ENCODE measurements at regions not wholly inside any gene's neighbourhood (a gene's known extent, or its start where the extent isn't known, plus 50 kb on each side); places are given as distances from the start of the nearest gene placed in this dataset.

DNA sequence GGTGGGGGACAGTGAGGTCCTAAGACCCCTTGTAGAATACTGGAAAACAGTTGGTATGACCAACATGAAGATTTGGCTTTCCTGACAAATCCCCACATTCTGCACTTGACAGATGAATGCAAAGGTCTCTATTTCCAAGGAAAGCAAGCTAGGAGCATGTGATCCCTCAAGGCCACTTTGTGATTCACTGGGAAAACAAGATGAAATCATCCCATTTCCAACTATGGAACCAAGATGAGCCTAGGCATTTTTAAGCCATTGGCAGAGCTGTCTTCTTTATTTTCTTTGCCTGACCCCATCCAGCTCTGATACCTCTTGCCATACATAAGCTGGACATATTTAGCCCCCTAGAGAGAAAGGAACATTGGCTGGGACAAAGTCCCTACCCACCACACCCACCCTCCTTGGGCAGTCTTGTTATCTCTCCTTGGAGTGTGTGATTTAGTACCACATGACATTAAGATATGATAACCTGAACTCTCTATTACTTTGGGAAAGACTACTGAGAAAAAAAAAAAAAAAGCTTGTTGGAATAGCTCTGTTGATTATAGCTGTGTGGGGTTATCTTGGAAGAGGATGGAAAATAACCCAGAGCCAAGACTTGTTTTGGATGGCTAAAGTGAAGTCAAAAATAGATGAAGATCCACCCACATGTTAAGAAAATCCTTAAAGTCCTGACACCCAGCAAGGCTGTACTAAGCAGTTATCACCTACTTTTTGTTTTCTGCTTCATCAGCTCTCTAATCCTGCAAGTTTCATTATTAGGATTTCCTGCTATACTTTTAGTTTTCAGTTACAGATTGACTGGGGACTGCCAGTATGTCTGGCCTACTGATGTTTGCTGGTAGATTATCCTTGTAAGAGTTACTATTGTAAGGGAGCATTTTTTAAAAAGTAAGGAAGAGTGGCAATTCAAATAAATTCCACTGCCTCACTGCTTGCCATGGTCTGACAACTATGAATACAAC lies 90.1 kb upstream of the PREP start:
- intact Hi-C loops (cut with DNase I), result no loop called here
- DNase-seq (ENCODE audit: low spot score) (no peak), ATAC-seq (peak; percentile 76)

- ATAC-seq (no peak), DNase-seq (ENCODE audit: low spot score) (no peak)
- intact Hi-C loops (cut with DNase I), result no loop called here
Observed at GRCh38 chr6:105489216-105489530, 86.3 kb upstream of the PREP start.

- DNase-seq (ENCODE audit: low spot score) (no peak), ATAC-seq (peak; percentile 18)
- intact Hi-C loops (cut with DNase I), result no loop called here
Observed at GRCh38 chr6:105488516-105489215, 85.8 kb upstream of the PREP start.

DNA sequence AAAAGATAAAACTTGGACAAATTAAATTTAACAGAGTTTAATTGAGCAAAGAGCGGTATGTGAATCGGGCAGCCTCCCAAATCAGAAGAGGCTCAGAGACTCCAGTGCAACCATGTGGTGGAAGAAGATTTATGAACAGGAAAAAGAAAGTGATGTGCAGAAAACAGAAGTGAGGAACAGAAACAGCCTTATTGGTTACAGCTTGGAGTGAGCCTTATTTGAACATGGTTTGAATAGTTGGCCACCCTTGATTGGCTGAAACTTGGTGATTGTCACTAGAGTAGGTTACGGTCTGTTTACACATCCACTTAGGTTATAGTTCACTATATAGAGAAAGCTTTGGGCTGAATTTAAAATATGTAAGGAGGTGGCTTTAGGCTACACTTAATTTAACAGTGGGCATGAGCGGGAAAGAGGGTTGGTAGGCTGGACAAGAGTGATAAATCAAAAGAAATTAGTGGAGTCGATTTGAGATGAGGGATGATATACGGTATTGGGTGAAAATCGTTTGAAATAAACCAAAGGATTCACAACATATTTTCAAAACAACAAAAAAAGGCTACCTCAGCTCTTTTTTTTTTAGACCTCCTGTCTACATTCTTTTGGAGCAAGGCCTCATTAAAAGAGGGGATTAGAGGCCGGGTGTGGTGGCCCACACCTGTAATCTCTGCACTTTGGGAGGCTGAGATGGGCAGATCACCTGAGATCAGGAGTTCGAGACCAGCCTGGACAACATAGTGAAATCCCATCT lies 84.3 kb upstream of the PREP start:
- DNase-seq (ENCODE audit: low spot score) (no peak), ATAC-seq (no peak)
- intact Hi-C loops (cut with DNase I), result no loop called here

DNA sequence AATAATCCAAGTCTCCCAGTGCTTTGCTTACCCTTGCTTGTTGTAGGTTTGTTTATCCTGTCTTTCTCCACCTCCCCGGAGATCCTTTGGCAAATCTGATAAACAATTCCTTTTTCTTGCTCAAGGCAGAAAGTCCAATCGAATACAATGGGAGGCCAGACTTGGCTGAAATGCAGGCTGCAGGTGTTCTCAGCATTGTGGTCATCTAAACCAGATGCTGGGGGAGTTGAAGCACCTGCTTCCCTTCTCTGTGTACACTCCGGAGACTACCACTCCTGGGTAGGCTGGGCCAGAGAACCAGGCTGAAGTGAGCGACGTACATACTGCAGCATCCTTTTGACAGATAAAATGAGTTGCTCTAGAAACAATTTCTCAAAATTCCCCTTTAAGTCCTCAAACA lies 82.6 kb upstream of the PREP start:
- intact Hi-C loops (cut with DNase I), result no loop called here

DNA sequence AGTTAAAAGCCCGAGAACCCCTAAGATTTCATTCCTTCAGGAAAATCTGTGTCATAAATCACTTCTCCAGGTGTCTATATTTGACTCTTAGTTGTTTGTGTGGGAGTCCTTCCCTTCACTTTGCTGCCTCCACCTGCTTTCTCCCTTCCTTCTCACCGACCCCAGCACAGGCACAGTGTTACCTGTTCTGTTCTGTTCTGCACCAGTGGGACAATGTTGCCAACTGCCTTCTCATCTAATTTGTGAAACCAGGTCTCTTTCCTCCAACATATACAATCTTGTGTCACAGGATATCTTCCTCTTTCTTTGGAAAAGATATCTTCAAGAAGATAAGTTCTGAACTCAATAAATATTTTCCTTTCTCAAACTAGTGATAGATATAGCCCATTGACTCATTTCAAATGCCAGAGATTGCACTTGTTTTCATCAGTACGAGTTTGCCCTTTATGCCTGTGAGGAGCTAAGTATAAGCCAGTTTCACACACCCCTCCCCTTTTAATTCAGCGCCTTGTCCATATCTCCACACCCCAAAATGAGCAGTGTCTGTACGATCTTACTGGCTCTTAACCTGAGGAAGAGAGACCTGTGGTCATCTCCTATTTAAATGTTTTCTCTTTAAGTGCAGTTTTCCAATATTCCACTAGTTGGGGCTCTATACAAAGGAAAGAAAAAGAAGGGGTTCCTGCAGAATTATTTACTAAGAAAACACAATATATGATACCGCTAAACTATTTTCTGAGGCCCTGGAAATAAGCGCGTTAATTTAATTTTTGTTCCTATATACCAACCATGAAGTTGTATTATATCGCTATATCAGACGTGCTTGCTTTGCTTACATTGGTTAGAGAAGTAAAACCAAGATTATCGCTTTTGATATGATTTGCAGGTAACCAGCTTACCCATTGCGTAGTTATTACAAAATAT lies 81.6 kb upstream of the PREP start:
- ATAC-seq (peak; percentile 65), DNase-seq (ENCODE audit: low spot score) (no peak)
- intact Hi-C loops (cut with DNase I), result no loop called here

More for the DNA sequence above, 82.6 kb upstream of the PREP start:
- ATAC-seq (no peak), DNase-seq (ENCODE audit: low spot score) (no peak)

- DNase-seq (ENCODE audit: low spot score) (no peak), ATAC-seq (no peak)
- intact Hi-C loops (cut with DNase I), result no loop called here
Observed at GRCh38 chr6:105483492-105483891, 80.6 kb upstream of the PREP start.

DNA sequence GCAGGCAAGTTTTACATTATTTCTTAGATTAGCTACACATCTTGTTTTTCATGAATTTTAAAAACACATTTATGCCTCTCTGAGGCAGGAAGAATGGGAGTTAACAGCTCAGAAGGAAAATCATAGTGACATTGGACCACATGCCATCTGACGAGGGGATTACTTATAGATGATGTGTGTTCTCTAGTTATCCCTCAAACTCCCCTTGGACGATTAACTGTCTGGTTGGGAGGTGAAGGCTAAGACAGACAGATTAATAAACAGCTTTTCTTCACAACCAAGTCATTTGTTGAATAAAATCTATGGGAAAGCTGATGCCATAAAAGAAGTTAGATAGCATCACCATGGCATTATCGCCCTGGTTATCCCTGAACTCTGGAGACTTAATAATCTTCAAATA lies 80.0 kb upstream of the PREP start:
- ATAC-seq (no peak), DNase-seq (ENCODE audit: low spot score) (no peak)
- intact Hi-C loops (cut with DNase I), result no loop called here

DNA sequence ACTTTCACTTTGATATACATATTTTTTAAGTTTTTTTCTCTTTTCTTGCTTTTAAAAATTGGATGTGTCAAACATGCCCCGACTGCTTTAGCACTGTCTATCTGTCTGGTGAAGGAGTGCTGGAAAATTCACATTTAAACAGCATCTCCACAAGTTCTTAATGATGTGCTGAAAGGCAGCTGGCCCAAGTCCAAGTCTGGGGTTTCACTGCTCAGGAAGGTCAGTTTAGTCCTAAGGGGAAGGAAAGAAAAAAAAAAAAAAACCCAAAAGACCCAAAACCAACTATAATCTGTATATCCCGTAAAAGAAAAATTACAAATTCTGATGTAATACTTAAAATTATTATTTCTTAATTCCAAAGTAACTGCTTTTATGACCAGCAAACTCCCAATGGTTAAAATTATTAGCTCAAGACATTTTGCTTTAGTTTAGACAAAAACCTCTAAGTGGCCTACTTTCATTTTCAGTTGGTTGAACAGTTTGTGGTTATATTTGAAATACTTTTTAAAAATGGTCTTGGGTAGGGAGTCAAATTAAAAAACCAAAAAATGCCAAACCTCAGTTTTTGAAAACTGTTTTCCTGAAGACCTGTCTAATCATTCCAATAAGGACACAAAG lies 79.5 kb upstream of the PREP start:
- peak; percentile 86 for DNase-seq (ENCODE audit: low spot score)
- ATAC-seq, result peak; percentile 58
- intact Hi-C loops (cut with DNase I), result no loop called here

- intact Hi-C loops (cut with DNase I), result no loop called here
- ATAC-seq, result no peak
- DNase-seq (ENCODE audit: low spot score), result no peak
Observed at GRCh38 chr6:105476978-105477377, 74.1 kb upstream of the PREP start.

GRCh38 chr6:105474234-105474633 lies 71.4 kb upstream of the PREP start:
- DNase-seq (ENCODE audit: low spot score) (no peak), ATAC-seq (peak; percentile 91)
- intact Hi-C loops (cut with DNase I), result no loop called here

DNA sequence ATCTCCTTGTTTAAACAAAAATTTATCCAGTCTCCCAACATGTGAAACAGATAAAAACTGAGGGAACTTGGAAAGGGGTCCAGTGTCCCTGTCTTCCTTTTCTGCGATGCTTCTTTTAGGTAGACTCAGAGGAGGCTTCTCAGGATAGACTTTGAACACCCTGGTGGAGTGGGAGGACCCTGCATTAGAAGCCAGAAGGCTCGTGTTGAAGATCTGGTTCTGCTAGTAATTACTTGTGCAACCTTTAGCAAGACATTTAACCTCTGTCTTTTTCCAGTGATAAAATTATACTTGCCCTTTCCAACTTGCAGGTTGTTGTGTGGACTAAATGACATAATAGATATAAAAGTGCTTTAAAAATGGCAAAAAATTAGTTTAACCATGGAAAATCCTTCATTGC lies 67.1 kb upstream of the PREP start:
- intact Hi-C loops (cut with DNase I), result no loop called here
- ATAC-seq (no peak), DNase-seq (ENCODE audit: low spot score) (no peak)

GRCh38 chr6:105468850-105469249 lies 66.0 kb upstream of the PREP start:
- no peak for DNase-seq (ENCODE audit: low spot score)

GRCh38 chr6:105460860-105461259 lies 58.0 kb upstream of the PREP start:
- DNase-seq (ENCODE audit: low spot score), result no peak
- ATAC-seq, result no peak
- intact Hi-C loops (cut with DNase I), result no loop called here

More at GRCh38 chr6:105468850-105469249, 66.0 kb upstream of the PREP start:
- no peak for ATAC-seq
- intact Hi-C loops (cut with DNase I), result no loop called here

DNA sequence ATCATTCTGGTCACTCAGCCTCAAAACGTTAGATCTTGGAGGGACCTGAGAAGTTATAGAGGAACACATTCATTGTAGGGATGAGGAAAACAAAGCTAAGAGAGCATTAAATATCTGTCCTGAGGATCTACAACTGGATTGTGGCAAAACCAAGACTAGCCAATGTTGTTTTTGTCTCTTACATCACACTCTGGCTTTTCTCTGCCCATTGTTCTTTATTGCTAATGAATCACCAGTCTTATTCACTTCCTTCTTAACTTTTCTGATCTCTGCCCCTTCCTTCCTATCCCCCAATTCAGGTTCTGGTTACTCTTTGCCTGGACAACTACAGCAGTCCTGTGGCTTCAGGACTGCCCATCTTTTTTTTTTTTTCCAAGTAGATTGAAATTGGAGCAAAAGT lies 57.0 kb upstream of the PREP start:
- ATAC-seq, result no peak
- intact Hi-C loops (cut with DNase I), result no loop called here
- no peak for DNase-seq (ENCODE audit: low spot score)

DNA sequence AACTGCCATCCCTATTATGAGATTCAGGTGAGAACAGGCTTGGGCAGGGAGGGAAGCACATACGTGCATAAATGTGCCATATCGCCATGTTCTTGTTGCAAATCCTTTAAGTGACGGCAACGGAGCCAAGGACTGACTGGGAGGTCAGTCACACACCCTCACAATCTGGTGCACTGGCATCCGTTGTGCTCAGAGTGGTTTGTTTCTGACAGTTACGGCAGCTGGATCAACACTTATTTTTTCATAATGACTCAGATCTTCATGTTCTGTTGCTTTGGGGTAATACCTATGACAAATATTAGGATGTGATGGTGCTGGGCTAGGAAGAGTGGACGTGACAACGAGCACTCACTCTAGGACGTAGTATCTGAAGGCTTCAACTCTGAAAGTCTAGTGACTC lies 56.2 kb upstream of the PREP start:
- intact Hi-C loops (cut with DNase I), result no loop called here
- ATAC-seq, result no peak
- DNase-seq (ENCODE audit: low spot score), result no peak

- intact Hi-C loops (cut with DNase I), result no loop called here
- no peak for DNase-seq (ENCODE audit: low spot score)
- no peak for ATAC-seq
Observed at GRCh38 chr6:105458551-105458950, 55.7 kb upstream of the PREP start.

DNA sequence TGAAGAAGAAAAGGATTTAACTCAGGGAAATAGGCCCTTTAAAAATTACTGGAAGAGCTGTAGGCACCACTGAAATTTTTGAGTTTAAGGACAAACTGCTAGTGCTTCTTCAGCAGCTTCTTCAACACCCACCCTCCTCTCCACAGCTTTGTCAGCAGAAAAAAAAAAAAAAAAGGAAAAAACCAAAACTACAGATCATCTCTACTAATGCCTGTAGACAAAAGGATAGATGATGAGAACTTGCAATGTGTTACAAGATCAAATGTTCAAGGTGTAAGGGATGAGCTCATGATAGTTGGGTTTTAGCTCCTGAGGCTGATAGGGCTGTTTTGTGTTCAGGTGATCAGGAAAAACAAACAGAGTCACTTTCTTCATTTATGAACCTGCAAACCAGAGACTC lies 55.2 kb upstream of the PREP start:
- DNase-seq (ENCODE audit: low spot score), result no peak
- intact Hi-C loops (cut with DNase I), result no loop called here

More for the DNA sequence above, 55.2 kb upstream of the PREP start:
- no peak for ATAC-seq
